HG03432 (cell line): ENCODE measurements at regions not wholly inside any gene's neighbourhood (a gene's known extent, or its start where the extent isn't known, plus 50 kb on each side); places are given as distances from the start of the nearest gene placed in this dataset.
"Not testable (repeated sequence)": the region's sequence is repeated elsewhere in the genome, so short reads cannot be mapped to it uniquely, and the experiment has no call there.

Experiments used
- ATAC-seq: cut with Tn5 transposase; IDR thresholded peaks from one replicate; pipeline ENCODE4 v1.9.1; 2021; ENCODE audit warnings: mild to moderate bottlenecking, moderate library complexity; ENCODE audit not compliant: unreplicated experiment

DNA sequence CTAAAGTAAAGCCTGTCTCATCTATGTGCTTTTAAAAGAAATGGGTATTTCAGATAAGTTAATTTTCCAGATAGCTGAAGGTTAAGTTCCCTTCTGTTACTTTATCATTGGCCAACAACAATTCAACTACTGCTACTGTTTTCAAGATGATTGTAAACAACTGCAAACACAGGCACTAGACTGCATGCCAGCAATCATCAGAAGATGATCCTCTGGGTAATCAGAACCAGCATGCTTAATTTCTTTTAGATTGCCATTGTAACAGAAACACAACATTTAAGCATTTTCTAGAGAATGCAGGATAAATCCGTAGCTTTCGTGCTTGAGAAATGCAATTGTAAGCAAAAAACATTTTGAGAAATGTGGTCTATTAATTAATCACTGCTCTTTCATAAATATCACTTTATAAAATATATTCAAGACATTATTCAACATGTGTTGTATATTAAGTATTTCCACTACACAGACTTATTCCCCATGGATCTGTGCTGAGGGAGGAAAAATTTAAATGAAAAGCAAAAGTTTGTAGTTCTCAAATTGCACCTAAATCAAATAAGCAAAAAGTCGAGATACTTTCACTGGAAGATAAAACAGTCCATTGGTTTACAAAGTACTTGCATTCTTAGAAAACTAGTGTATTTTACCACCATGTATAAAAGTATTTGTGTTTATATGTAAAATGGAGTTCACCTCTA, 133.7 kb downstream of the ATL2 start:
- ATAC-seq, result no peak

DNA sequence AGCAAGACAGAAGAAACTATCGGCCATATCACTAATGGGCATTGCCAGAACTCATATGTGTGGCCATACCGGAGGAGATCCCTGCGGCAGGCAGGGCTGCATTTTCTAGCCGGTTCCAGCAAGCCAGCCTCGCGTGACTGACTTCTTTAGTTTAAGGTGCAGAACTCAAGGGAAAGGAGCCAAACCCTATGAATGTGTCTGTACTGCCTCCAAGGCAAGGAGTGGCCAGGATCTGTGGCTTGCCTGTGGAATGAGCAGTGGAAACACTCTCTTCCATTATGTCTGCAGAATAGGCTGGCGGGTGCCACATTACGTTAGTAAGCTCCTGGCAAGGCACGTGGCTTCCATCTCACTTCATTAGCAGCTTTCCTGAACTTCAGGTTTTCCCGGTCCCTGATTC, 137.6 kb downstream of the ATL2 start:
- no peak for ATAC-seq

DNA sequence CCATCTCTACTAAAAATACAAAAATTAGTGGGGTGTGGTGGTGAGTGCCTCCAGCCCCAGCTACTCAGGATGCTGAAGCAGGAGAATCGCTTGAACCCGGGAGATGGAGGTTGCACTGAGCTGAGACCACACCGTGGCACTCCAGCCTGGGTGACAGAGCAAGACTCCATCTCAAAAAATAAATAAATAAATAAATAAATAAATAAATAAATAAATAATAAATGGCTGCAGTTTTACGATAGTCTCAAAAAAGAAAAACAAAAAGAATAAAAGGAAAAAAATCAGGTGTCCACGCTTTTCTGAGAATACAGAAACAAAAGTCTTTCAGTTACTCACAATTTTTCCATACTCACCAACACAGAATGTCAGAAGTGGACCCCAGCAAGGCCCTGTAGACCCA, 138.4 kb downstream of the ATL2 start:
- ATAC-seq, result not testable (repeated sequence)

DNA sequence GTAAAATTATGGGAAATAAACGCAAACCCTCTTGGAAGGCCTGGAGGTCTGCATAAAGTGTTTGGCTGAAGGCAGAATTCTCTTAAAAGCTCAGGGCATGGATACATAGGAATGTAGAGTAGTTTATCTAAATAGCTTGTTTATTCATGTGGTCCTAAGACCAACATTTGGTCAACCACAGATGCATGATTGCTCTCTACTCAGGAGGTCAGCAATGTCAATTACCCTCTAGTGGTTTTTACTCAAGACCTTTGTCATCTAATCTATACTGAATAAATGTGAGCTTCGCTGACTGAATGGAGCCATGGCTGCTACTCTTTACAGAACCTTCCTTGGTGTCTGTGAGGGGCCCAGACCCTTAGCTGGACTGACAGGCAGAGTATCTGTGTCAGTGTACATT, 139.8 kb downstream of the ATL2 start:
- ATAC-seq, result no peak

DNA sequence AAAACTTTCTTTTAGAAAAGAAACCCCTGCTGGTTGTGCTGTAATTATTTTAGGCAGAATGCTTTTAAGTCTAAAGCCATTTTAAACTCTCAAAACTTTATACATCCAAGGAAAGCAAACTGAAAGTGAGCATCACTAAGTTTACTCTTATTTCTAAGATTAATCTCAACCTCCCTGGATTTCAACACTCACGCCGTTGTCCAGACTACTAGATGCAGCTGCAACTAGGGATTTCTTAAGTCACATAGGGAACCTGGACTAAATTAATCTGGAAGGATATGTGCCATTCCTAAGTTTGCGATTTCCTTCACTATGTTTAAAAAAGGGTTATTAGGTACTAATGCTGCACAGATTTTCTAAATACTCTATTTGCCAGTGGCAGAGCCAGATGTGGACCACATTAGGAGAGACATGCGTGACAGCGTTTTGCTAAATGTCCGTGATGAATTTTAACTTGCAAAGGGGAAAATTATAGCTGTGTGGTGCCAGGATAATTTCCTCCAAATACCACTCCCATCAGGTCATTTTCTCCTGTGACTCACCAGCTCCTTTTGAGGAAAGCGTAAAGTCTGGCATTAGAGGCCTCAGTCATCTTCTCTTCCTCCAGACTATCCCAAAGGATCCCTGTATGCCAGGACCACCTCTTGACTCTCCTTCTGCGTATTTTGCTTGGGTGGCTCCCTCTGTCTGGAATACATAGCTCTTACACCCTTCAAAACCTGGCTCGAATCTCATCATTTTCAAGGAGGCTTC, 143.7 kb downstream of the ATL2 start:
- ATAC-seq, result no peak

DNA sequence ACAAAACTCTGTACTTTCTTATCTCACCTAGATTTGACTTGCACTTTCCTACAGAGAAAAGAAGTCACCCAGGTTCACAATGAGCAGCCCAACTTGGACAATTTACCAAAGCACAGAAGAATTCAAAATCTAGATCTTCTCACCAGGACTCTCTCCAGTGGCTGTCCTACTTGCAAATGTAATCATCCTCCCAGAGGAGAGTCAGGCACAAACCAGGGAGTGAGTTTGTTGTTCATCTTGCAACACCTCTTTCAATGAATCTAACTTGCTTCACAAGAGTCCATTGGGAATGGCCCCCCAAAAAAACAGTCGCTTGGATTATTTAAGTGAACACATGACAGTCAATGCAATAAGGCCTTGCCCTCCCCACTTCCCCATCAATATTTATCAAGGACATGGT, 144.6 kb downstream of the ATL2 start:
- ATAC-seq, result no peak

DNA sequence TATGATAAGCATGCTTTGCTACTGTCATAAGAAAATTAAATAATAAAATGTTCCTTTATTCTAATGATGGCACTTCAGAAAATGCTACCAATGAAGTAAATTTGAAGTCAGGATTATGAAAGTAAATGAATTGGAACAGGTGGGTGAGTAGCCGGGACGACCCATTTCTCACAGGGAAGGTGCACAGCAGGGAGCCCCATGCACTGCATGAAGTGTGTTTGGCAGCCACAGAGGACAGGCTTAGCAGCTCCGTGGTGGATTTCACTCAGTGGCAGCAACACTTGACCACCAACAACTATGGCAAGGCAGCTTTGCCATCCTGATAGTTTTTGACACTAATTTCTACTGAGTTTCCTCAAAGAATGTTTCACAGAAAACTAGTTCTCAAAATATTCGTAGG, 146.3 kb downstream of the ATL2 start:
- ATAC-seq, result no peak

DNA sequence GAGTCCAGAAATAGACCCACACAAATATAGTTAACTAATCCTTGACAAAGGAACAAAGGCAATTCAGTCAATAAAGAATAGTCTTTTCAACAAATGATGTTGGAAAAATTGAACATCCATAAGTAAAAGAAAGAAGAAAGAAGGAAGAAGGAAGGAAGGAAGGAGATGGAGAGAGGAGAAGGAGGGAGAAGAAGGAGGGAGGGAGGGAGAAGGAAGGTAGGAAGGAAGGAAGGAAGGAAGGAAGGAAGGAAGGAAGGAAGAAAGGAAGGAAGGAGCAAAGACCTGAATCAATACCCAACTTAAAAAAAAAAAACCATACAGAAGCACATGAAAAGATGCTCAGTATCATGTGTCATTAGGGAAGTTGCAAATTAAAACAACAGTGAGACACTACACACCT, 148.3 kb downstream of the ATL2 start:
- ATAC-seq, result no peak

DNA sequence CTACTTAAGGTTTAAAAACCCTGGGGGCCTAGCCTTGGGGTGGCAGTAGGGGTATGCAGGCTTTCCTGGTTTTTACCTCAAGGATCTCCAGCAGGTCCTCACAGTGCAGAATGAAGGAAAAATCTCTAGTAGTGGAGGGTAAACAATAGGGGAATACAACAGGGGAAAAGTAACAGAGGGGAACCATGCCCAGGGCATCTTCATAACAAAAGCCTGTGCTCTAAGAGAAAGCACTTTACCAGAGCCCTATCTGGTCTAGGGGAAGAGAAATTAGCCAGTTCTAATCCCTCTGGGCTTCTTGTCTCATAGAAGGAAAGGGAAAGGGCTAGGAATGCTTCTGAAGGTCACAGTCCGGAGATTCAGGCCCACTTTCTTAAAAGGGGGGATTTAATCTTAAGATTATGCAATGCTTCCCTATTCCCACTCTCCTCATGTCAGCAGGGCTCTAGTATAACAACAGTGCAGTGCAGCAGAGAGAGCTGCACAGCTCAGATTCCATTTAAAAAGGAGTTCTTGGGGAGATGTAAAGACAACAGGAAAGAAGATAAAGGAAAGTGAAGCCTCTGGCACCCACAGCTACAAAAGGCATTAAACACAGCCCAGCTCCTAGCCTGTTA, 149.0 kb upstream of the CYP1B1 start:
- no peak for ATAC-seq

DNA sequence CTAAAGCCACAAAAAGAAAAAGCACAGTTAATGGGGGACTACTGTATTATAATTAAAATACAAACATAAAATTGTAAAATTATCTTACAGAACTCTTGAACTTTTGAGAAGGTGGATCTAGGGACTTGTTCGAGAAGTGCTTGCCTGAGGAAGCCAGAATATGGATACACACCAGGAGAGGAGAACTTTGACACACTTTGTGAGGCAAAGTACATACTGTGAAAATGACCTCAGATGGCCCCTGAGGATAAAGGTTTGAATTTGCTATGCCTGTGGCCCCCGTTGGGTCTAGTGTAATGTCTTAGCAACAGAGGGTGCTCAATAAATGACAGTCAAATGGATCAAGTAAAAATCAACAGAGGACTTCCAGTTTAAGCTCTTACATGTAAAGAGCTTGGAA, 148.2 kb upstream of the CYP1B1 start:
- ATAC-seq, result no peak

DNA sequence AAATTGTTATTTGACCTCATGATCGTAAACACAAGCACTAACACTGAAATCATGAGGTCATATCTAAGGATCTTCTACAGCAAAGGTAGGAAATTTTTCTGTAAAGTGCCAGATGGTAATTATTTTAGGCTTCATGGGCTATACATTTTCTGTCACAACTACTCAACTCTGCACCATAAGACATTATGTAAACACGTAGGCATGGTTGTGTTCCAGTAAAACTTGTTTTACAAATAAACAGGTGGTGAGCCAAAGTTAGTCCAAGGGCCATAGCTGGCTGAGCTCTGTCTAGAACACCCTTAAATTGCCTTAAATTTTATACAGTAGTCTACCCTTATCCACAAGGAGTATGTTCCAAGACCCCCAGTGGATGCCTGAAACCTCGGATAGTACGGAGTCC, 147.3 kb upstream of the CYP1B1 start:
- ATAC-seq, result no peak

DNA sequence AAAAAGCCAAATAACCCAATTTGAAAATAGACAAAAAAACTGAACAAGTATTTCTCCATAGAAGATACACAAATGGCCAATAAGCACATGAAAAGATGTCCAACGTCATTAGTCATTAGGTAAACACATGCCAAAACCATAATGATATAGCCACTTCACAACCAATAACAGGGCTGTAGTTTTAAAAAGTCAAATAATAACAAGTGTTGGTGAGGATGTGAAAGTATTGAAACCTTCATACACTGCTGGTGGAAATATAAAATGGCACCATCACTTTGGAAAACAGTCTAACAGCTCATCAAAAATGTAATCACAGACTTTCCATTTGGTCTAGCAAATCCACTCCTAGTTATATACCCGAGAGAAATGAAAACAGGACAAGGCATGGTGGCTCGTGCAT, 144.2 kb upstream of the CYP1B1 start:
- no peak for ATAC-seq

DNA sequence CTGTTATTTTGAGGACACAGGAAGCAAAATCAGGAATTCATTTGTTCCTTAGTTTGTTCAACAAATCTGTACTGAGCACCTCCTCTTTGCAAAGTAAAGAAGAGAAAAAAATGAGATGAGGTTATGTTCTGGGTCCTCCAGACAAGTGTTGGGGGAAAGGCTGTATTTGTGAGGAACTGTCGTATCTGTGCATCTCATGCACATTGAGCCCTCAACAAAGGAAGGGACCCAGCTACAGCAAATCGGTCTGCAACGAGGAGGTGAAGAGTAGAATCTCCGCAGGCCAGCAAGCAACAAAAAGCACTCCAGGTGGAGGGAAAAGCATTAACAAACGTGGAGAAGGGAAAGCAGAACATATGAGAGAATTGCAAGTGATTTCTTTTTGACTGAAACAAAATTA, 143.0 kb upstream of the CYP1B1 start:
- ATAC-seq, result no peak

DNA sequence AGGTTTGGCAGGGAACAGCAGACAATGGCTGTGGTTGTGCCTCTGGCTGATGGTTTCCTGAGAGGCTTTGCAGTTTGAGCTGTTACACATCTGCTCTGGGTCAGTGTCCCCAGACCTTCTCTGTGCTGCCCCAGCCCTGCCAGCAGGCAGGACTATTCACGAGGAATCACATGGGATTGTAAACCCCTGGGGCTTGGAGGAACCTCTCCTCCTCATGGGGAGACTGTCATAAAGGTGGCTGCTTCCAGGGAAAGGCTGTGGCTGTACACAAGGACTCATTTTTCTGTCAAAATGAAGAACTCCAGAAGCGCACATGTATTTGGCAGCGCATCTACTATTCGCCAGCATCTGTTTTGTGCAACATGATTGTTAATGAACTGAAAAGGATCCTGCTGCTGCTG, 142.6 kb upstream of the CYP1B1 start:
- no peak for ATAC-seq

DNA sequence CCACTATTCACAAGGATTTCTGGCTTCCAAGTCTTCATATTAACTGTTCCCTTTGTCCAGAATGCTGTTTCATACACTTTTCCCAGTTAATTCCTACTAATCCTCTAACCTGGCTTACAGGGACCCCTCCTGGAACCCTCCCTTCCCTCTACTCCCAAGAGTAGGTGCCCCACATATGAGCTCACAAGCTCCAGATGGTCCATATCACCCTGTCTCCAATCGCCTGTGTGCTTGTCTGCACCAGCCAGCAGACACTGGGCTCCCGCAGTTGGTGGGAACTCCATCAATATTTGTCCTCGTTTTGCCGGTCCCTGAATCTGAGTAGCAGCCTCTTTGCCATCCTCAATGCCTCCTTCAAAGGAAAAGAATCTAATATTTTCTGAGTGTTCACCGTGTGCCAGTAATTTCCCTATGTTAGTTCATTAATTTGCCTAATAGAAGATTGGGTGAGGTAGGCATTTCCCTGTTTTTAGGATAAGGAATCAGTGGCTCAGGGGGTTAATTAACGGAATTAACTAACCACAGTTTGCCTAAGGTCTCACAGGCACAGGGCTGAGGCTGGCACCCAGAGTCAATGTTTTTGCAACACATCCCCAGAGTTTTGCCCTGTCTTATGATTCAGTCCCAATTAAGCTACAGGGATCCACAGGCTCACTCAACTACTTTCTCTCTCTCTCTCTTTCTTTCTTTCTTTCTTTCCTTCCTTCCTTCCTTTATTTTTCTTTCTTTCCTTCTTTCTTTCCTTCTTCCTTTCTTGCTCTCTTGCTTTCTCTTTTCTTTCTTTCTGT, 141.6 kb upstream of the CYP1B1 start:
- no peak for ATAC-seq

DNA sequence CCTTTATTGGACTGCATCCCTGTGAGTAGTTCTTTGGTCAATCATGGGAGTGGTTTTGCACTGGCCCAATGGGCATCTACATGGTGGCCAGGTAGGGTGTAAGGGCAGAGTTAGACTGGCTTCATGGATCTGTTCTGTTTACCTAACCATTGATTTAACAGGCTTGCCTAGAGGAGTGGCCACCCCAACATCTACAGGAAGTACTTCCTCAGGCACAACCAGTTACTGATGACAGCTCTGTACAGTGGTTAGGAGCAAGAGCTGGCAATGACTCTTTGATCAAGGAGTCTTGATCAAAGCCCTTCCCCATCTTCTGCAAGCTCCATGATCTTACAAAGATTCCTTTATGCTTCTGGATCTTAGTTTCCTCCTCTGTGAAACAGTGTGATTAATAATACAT, 140.9 kb upstream of the CYP1B1 start:
- ATAC-seq, result no peak

DNA sequence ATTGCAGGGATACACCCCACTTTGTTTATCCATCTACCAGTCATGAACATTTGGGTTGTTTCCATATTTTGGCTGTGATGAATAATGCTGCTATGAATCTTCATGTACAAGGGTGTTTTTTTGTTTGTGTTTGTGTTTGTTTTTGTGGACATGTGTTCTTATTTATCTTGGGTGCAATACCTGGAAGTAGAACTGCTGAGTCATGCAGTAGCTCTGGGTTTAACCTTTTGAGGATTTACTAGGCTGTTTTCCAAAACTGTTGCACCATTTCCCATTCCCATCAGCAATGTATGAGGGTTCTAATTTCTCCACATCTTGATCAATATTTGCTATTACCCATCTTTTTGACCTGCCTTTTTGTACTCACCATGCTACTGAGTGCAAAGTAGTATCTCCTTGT, 140.0 kb upstream of the CYP1B1 start:
- no peak for ATAC-seq

DNA sequence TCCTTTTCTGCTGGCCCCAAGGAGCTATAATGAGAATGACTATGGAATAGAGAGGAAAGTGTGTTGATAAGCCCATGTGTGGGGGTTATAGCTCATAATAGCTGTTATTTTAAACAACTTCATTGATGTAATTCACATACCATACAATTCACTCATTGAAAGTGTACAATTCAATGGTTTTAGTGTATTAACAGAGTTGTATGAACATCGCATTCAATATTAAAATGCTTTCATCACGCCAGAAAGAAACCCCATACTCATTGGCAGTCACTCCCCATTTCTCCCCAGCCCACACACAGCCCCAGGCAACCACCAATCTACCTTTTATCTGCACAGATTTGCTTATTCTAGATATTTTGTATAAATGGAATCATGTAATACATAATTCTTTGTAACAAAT, 139.6 kb upstream of the CYP1B1 start:
- no peak for ATAC-seq

DNA sequence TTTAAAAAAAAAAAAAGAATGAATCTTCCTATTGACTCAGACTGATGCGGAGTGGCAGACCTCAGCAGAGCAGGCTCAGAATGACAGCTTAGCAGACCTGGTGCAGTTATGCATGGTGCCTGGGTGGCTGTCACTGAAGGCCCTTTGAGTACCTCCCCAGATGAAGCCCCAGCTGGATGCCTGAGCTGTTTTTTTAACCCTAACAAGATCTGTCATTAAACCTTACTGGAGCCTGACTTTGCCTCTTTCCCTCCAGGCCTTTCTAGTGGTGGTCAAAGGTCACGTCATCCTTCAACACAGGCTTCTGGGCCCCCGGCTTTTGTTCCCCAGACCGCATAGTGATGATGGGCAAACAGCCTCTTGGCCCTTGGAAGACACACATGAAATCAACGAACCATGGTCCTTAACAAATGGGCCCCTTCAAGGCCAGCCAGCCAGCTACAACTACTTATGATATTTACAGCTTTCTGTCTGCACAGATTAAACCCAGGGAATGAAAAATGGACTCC, 138.3 kb upstream of the CYP1B1 start:
- no peak for ATAC-seq

DNA sequence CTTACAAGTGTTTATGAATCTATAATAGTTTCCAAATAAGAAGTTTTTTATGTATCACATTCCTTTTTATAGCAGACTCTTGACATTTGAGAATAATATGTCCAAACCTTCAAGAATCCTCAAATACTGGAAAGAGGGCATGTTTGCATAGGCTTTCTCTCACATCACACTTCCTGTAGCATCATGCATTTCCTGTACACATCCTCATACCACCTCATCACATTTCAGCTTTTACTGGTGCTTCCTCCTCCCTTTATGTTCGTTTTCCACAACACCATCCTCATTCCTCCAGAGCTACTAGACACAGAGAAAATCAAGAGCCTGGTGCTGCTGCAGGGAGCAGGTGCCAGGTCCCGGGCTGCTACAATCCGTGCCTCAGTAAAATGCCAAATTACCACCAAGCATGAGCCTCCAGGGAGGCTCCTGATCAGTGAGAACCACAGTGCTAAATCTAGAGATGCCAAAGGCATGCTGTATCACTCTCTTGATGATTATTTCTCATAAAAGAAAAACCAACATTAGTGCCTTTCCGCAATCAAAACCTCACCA, 137.7 kb upstream of the CYP1B1 start:
- no peak for ATAC-seq

DNA sequence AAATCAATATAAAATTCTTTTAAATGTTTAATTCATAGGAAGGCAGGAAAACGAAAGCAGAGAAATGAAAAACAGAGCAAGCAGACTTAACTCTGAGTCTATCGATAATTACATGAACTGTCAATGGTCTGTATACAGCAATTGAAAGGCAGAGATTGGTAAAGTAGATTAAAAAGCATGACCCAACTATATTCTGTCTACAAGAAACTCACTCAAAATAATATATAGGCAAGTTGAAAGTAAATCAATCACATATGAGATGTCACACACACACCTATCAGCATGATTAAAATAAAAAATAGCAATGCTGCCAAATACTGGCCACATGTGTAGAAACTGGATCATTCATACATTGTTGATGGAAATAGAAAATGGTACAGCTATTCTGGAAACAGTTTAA, 136.4 kb upstream of the CYP1B1 start:
- no peak for ATAC-seq
